RWPE1 (cell line): ENCODE measurements at regions not wholly inside any gene's neighbourhood (a gene's known extent, or its start where the extent isn't known, plus 50 kb on each side); places are given as distances from the start of the nearest gene placed in this dataset.
"Not testable (repeated sequence)": the region's sequence is repeated elsewhere in the genome, so short reads cannot be mapped to it uniquely, and the experiment has no call there.

ENCODE experiments used
- CTCF ChIA-PET: fragments of 350-600 bp; sonication (Branson Sonifier 250); formaldehyde crosslinking; extraction: SDS; loops from one replicate; lab custom pipeline; 2021; lab: Yijun Ruan, JAX
- POLR2A ChIA-PET: fragments of 400-600 bp; formaldehyde crosslinking; extraction: SDS; loops from one replicate; lab custom pipeline; 2020; ENCODE audit warnings: antibody characterized with exemption; ENCODE audit not compliant: low non-redundant PET; lab: Yijun Ruan, JAX
- DNase-seq: peaks from one replicate; pipeline ENCODE4 v3.0.0; 2012; ENCODE audit warnings: low spot score
- H3K27ac ChIP-seq: fragments of 450-650 bp; 2 replicates; pipeline ENCODE4 v1.5.1; 2017
- TF ChIP-seq, protein P1 (sequence below): fragments of 450-650 bp; conservative IDR thresholded peaks from 2 replicates; pipeline ENCODE4 v1.5.1; 2017; ENCODE audit warnings: low read depth, mild to moderate bottlenecking

DNA sequence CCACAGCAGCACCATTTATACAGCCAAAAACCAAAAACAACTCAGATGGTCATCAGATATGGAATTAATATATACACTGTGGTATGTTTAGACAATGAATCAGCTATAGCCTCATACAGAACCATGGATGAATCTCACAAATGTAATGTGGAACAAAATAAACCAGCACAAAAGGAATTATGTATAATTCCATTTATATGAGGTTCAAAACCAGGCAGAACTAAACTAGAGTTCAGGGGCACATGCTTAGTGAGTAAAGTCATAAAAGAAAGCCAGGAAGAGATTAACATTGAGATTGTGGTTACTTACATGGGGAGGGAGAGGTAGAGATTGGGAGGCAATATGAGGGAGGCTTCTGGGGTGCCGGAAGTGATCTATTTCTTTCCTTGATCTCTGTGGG, 231.1 kb downstream of the COPRS start:
- ChIA-PET POLR2A (no interaction called here), CTCF (interaction anchor here (0.6 kb wide), 1 partner anchor 14 kb away, joined by 3 read pairs; no protein-coding TSS in a partner anchor)
- TF ChIP-seq, protein P1, sequence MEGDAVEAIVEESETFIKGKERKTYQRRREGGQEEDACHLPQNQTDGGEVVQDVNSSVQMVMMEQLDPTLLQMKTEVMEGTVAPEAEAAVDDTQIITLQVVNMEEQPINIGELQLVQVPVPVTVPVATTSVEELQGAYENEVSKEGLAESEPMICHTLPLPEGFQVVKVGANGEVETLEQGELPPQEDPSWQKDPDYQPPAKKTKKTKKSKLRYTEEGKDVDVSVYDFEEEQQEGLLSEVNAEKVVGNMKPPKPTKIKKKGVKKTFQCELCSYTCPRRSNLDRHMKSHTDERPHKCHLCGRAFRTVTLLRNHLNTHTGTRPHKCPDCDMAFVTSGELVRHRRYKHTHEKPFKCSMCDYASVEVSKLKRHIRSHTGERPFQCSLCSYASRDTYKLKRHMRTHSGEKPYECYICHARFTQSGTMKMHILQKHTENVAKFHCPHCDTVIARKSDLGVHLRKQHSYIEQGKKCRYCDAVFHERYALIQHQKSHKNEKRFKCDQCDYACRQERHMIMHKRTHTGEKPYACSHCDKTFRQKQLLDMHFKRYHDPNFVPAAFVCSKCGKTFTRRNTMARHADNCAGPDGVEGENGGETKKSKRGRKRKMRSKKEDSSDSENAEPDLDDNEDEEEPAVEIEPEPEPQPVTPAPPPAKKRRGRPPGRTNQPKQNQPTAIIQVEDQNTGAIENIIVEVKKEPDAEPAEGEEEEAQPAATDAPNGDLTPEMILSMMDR, result no peak
- H3K27ac ChIP-seq, result no peak overlapping the region
- DNase-seq, result no peak

DNA sequence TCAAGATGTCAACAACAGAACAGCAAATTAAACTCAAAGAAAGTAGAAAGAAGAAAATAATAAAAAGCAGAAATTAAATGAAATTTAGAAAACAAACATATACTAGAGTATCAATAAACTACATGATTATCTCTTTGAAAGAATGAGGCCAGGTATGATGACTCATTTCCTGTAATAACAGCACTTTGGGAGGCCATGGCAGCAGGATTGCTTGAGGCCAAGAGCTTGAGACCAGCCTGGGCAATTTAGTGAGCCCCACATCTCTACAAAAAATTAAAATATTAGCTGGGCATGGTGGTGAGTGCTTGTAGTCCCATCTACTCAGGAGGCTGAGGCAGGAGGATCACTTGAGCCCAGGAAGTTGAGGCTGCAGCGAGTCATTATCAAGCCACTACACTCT, 232.5 kb downstream of the RAB11FIP4 start:
- CTCF ChIA-PET, result no interaction called here
- no peak for DNase-seq
- H3K27ac ChIP-seq, result no peak overlapping the region
- POLR2A ChIA-PET, result no interaction called here
- TF ChIP-seq, protein P1, result no peak

DNA sequence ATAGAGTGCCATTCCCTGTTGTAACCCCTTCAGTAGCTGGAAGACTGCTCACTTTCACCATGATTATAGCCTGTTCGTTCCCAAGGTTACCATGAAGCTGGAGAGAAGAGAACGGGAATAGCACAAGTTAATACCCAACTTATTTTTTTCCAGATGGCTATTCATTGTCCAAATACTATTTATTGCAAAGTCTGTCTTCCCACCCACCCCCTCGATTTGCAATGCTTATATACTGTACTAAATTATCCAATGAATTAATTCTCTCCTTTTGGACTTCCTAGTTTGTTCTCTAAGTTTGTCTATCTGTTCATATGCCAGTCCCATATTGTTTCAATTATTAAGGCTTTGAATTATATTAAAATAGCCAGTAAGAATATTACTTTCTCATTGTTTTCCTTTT, 231.0 kb downstream of the RAB11FIP4 start:
- ChIA-PET CTCF (interaction anchor here (1.2 kb wide), 1 partner anchor 220 kb away, joined by 4 read pairs; no protein-coding TSS in a partner anchor), POLR2A (no interaction called here)
- TF ChIP-seq, protein P1, result no peak
- no peak for DNase-seq
- H3K27ac ChIP-seq, result no peak overlapping the region

DNA sequence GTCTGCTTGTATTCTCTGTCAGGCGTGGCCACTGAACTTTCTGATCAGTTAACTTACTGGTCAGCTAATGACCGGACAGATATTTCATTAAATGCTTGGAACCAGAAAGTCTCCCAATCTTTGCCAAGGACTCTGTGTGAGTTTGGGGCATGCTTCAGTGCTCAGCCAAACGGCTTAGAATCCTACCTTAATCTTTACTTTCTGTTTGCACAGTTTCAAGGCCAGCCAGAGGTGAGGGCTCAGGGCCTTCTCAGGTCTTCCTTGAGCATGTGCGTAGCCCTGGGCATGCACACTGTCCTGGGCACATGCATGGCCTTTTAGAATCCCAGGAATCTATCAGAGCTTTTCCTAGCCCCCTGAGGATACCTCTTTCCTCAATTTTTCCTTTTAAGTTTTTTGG, 230.1 kb downstream of the RAB11FIP4 start:
- TF ChIP-seq, protein P1, result no peak
- POLR2A ChIA-PET, result no interaction called here
- CTCF ChIA-PET, result interaction anchor here (1.0 to 1.2 kb wide), 2 partner anchors 25 to 221 kb away, joined by 3 to 4 read pairs; no protein-coding TSS in a partner anchor
- DNase-seq, result no peak
- no peak overlapping the region for H3K27ac ChIP-seq

DNA sequence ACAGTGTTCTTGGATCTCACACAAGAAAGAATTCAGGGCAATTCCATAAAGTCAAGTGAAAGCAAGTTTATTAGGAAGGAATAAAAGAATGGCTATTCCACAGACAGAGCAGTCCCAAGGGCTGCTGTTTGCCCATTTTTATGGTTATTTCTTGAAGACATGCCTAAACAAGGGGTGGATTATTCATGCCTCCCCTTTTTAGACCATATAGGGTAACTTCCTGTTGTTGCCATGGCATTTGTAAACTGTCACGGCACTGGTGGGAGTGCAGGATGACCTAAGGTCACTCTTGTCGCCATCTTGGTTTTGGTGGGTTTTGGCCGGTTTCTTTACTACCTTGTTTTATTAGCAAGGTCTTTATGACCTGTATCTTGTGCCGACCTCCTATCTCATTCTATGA, 219.6 kb downstream of the RAB11FIP4 start:
- DNase-seq, H3K27ac ChIP-seq, POLR2A ChIA-PET, CTCF ChIA-PET: not testable (repeated sequence)

DNA sequence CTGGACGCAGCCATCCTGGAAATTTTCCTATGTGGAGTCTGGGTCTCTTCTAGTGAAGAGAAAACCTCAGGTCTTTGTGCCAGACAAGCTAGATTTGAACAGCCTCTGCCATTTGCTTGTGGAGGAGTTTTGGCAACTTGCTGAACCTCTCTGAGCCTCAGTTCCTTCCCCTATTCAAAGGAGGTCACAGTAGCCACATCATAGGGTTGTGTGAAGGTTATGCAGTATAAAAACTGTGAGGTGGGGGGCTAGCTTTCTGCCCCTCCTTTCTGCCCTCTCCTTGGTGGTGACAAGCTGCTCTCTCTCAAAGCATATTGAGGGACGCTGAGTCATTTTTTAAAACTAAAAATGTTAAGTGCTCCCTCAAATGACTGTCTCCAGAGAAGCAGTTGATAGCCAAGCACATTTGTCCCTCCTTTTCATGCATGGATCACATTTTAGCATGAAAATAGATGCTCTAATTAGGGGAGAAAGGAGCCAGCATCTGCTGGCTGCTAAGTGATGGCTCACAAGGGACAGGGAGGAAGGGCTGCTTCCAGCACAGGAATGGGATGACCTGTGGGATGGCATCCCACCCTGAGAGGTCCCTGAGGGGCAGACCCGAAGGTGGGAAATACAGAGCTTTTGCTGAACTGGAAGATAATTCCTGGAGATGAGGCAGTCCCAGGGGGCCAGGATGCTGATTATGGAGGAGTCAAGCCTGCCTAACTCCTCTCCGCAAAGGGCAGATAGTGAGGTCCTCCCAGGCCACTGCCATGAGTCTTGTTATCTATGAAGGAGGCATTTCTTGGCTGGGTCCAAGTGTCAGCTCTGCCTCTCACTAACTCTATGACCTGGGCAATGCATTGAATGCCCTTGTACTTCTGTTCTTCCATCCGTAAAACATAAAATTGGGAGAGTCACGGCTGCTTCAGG, 218.8 kb downstream of the RAB11FIP4 start:
- H3K27ac ChIP-seq, result no peak overlapping the region
- no peak for DNase-seq
- TF ChIP-seq, protein P1, result no peak
- ChIA-PET CTCF (interaction anchor here (0.6 to 1.0 kb wide), 2 partner anchors 36 to 106 kb away, joined by 3 to 5 read pairs; no protein-coding TSS in a partner anchor), POLR2A (interaction anchor here (0.6 kb wide), 1 partner anchor 53 kb away, joined by 3 read pairs; no protein-coding TSS in a partner anchor)

DNA sequence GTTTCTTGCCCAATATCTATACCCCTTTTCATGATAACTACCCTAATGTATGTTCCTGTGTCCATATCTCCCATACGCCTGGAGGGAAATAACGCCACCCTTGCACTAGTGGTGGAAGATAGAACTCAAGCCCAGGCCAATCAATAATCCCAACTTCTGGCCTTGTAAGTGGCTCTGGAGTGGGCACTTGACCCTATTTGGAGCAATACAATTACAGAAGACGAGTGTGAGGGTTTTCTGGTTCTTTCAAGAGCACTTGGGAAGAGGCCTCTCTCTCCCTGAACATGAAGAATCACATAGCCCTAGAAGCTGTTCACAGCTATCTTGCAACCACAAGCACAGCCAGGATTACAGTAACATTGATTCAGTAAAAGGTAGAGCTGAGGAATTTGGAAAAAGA, 217.9 kb downstream of the RAB11FIP4 start:
- H3K27ac ChIP-seq, result no peak overlapping the region
- POLR2A ChIA-PET, result no interaction called here
- CTCF ChIA-PET, result interaction anchor here (1.0 kb wide), 1 partner anchor 37 kb away, joined by 3 read pairs; no protein-coding TSS in a partner anchor
- DNase-seq, result no peak
- TF ChIP-seq, protein P1, result no peak
